Right renal cortex interstitium (tissue), 3 donors: ENCODE measurements at regions not wholly inside any gene's neighbourhood (a gene's known extent, or its start where the extent isn't known, plus 50 kb on each side); places are given as distances from the start of the nearest gene placed in this dataset.
"Not testable (repeated sequence)": the region's sequence is repeated elsewhere in the genome, so short reads cannot be mapped to it uniquely, and the experiment has no call there.

ENCODE experiments used
- DNase-seq, 3 donors: peaks; one replicate each; pipeline ENCODE4 v3.0.0-alpha.2; 2013; ENCODE audit warnings: low read depth in 3 of 3, low spot score in 2 of 3

- DNase-seq, result no peak
Observed at GRCh38 chr7:152947686-152948085, 188.1 kb downstream of the ACTR3B start.

DNA sequence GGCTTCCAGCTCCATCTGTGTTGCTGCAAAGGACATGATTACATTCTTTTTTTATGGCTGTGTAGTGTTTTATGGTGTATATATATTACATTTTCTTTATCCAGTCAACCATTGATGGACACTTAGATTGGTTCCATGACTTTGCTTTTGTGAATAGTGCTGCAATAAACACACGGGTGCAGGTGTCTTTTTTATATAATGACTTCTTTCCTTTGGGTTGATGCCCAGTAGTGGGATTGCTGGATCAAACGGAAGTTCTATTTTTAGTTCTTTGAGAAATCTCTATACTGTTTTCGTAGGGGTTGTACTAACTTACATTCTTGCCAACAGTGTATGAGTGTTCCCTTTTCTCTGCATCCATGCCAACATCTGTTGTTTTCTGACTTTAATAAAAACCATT is 189.7 kb downstream of the ACTR3B start:
- no peak for DNase-seq

- DNase-seq, result no peak
Observed at GRCh38 chr7:152949790-152950189, 190.2 kb downstream of the ACTR3B start.

DNA sequence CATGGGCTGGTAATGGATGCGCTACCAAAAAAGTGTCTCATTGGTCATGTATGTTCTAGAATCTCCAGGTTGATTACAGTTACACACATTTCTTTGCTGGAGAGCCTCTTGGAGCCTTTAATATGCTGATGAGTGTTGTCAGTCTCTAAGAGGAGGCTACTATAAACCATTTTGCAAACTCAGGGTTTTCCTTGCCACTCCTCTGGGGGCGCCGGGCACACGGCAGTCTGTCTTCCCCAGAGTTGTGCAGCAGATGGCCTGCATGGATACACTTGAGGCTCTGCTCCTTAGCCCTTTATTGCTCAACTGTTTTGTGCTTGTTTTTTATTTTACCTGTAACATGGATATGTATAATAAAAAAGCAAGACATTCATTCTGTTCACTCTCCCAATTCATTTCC is 196.5 kb downstream of the ACTR3B start:
- DNase-seq, result no peak

GRCh38 chr7:152959610-152960009 is 200.1 kb downstream of the ACTR3B start:
- no peak for DNase-seq

DNA sequence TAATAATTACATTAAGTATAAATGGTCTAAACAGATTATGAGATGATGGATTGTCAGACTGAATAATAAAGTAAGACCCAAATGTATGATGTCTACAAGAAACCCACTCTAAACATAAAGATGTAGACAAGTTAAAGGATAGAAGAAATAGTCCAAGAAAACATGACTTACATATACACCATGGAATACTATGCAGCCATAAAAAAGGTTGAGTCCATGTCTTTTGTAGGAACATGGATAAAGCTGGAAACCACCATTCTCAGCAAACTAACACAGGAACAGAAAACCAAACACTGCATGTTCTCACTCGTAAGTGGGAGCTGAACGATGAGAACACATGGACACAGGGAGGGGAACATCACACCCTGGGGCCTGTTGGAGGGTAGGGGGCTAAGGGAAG is 202.2 kb downstream of the ACTR3B start:
- not testable (repeated sequence) for DNase-seq

DNA sequence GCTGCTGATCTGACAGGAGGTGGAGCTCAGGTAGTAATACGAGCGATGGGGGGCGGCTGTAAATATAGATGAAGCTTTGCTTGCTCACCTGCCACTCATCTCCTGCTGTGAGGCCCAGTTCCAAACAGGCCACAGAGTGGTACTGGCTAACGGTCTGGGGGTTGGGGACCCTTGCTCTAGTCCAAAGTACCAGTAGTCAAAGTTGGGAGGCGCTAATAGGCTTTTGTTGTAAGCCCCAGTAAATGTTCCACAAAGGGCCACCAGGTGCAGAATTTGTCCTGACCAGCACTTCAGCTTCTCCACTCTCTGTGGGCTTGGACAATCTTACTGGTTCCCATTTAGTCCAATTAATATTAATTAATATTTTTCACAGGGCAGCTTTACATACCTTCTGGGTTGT is 206.6 kb downstream of the ACTR3B start:
- no peak for DNase-seq

DNA sequence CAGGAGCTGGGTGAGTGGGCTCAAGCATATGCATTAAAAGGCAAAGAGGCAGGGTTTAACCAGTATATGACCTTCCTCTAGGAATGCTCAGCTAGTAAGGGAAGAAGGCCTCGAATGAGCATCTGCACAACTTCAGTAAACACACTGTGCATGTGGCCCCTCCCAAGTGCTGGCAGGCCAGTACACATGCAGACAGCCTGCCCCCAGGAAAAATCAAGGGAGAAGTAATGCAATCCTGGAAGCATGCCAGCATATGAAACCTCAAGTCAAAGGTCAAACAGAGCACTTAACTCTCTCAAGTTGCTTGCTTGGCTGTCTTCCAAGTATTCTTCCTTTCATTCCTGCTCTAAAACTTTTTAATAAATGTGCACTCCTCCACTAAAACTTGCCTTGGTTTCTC is 208.4 kb downstream of the ACTR3B start:
- no peak for DNase-seq

DNA sequence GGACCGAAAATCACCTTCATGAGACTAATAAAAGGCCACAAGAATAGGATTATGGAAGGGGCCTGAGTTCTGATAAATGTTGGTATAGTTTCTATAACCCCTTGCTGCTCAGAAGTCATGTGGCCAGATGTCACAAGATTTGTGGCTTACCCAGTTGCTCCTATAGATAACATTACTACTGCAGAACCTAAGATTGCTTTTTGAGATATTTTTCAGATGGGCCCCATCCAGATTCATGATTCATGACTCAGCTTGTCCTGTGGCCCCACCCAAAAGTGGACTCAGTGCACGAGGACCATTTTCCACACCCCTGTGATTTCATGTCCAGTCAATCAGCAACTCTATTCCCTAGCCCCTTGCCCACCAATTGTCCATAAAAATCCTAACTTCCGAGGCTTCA is 209.0 kb downstream of the ACTR3B start:
- no peak for DNase-seq

DNA sequence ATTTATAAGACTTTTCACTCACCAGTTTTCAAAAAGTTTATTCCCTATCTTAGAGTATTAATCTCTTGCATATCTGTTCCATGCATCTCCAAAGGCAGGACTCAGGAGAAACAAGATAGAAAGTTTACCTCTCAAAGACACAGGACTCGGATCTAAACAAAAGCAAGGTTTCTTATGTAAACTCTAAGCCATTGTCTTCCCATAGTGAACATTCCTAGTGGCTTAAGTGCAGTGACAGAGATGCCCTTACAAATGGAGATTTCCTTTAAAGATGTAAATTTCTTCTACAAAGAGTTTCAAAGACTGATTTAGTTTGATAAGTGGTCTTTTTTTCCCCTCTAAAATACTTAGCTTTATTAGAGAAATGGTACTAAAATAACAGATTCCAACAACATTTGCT is 209.8 kb downstream of the ACTR3B start:
- no peak for DNase-seq

- DNase-seq, result no peak
Observed at GRCh38 chr7:152969839-152970238, 210.3 kb downstream of the ACTR3B start.

DNA sequence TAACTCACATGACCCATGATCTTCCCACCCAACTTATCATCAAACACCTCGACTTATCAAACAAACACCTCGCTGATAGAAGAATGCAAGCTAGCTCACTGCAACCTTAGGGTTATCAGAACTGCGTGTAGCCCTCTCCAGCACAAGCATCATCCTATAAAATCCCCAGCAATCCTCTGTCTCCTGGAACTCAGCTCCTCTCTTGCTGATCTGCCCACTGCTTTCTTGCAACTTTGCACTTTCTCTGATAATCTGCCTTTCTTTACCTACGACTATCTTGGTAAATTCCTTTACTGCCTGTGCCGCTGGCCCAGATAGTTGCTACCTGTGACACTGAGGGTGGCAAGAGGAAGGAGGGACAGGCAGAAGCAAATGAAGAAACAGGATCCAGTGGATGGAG is 210.9 kb downstream of the ACTR3B start:
- DNase-seq, result no peak

DNA sequence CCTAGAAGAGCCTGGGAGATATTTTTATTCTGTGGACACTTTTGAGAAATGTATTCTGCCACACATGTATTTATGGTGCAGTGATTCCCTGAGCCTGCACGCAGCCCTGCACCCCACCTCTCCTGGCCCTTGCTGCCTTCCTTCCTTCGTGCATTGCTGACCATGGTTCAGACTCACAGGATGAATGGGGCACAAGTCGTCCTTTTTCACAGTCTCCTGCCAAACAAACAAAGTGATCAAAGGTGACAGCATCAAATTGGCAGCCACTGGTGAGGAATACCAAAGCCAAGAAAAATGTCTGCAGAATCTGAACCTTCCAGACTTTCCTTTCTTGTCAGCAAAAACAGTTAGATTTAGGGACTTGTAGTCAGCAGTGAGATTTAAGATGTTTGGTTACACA is 215.0 kb downstream of the ACTR3B start:
- DNase-seq, result no peak

DNA sequence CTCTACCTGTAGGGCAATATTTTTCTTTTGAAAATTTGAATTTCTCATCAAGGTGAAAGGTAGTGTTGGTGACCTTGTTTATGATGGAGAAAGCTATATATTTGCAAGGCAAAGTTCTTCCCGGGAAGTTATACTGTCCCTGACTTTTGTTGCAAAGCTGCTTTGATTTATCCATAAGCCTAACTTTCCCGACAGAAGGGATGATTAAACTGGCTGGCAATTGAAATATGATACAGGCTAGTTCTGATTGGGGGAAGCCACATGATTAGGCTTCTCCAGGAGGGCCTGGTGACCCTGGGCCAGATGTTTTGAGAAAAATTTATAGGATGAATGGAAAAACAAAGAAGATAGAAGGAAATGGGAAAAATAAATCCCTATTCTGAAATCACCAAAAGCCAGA is 215.5 kb downstream of the ACTR3B start:
- peak in 1 of 3 donors; percentile 44 for DNase-seq

DNA sequence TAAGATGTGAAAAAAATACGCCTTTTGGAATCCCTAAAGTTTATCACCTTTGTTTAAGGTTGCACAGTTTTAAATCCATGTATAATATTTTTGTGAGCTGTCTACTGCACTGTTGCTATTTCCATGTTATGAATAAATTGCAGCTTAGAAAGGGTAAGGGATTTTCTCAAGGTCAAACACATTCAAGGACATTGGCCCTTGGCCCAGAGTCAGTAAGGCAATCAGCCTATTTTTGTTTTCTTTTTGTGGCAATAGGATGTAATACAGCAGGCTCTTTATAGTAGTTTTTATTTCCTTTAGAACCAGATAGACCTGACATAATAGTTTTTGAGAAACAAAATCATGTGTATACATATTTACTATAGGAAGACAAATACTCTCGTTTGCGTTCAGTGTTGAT is 219.8 kb downstream of the ACTR3B start:
- DNase-seq, result no peak

DNA sequence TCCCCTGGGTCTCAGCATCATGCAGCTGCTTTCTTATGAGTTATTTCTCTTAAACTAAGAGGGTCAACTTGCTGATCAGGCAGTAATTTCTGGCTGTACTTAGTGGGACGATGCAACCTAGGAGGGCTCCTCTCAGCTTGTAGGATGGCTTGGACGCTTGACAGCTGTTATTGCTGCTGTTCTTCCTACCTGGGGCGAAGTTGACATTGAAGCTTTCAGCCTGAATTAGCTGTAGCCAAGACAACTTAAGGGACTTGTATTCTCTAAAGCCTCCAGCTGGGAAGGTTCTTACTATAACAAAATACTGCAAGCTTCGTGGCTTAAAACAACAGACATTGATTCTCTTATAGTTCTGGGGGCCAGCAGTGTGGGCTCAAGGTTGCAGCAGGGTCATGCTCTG is 224.9 kb downstream of the ACTR3B start:
- no peak for DNase-seq

DNA sequence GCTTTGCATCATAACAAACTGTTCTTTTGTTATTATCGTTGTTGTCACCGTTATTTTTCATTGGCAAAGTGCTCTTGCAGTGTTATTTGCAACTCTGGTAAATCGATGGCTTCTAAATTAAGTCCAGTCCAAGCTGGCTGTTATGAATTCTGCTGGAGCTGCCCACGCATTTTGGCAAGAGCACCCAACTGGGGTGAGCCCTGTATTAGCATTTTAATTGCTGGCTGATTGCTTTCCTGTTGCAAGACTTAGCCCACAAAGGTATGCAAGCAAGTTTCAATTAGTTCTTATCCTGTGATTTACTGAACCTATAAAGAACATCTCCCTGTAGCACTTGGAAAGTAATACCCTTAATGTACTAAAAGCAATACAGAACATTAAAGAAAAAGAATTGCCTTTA is 226.8 kb downstream of the ACTR3B start:
- DNase-seq, result no peak

DNA sequence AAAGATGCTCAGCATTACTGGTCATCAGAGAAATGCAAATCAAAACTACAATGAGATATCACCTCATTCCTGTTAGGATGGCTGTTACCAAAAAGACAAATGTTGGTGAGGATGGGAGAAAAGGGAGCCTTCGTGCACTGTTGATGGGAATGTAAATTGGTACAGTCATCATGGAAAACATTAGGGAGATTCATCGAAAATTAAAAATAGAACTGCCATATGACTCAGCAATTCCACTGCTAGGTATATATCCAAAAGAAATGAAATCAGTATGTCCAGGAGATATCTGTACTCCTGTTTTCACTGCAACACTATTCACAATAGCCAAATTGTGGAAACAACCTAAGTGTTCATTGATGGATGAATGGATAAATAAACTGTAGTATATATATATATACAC is 228.1 kb downstream of the ACTR3B start:
- no peak for DNase-seq

GRCh38 chr7:152989889-152990380 is 230.4 kb downstream of the ACTR3B start:
- no peak for DNase-seq

DNA sequence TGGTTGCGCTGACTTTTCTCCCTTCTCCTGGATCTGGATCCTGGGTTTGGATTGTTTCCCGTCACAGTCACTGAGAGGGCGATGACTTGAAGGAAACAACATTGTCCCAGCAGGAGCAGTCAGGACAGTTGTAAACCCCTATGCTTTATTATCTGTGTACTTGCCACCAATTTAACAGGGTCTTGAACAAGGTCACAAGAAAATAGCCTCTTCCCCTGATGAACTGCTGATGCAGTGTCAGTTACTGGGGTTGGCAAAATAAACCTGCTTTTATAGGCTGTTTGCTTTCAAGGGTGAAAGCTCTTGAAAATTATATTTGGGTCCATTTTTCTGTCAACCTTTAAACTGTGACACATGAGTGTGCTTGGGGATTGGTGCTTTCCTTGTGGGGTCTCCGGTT is 238.9 kb downstream of the ACTR3B start:
- no peak for DNase-seq

DNA sequence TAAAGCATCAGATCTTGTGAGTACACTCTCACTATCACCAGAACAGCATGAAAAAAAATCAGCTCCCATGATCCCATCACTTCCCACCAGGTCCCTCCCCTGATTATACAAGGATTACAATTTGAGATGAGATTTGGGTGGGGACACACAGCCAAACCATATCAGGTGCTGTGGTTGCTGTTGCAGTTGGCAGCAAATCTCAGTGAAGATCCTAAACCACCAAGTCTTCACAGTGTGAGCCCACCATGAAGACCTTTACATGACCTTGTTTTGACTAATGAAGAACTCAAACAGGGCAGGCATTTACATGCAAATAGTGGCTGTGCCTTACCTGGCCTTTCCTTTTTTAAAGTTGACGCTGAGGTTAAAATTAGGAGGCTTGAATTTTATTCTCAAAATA is 242.6 kb downstream of the ACTR3B start:
- no peak for DNase-seq

- DNase-seq, result no peak
Observed at GRCh38 chr7:153002572-153002971, 243.0 kb downstream of the ACTR3B start.

DNA sequence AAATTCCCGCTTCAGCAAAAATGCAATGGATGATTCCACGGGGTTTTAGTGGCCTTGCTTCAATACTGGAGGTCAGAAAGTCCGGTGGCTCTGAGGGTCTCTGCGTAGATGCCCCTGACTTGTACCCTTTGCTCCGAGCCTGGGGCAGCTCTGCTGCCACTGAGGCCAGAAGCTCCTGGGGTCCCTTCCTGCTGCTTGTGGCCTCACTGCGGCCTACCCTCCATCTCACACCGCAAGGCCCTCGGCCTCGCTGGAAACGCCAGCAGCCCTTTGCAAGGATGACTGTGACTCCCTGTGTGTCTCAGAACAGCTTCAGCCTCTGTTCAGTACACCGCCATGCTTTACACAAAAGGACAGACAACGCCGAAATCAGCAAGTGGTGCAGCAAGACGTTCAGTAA is 244.8 kb downstream of the ACTR3B start:
- no peak for DNase-seq
